Vagina (tissue), 2 donors: ENCODE measurements at regions not wholly inside any gene's neighbourhood (a gene's known extent, or its start where the extent isn't known, plus 50 kb on each side); places are given as distances from the start of the nearest gene placed in this dataset.

Source experiments
- CTCF ChIP-seq, 3 experiments: fragments of 450-650 bp in 2 of 3; fragments of 200-600 bp in 1 of 3; sonication (generic) in 1 of 3; IDR thresholded peaks; one replicate each; pipeline ENCODE4 v1.5.1; 2017 to 2019; ENCODE audit warnings: antibody characterized with exemption in 3 of 3, mild to moderate bottlenecking in 2 of 3, moderate library complexity in 2 of 3
- POLR2A ChIP-seq, 2 donors: fragments of 450-650 bp; IDR thresholded peaks; one replicate each; pipeline ENCODE4 v1.6.1; 2017; ENCODE audit warnings: antibody characterized with exemption in 2 of 2, mild to moderate bottlenecking in 2 of 2, moderate library complexity in 2 of 2
- POLR2AphosphoS5 ChIP-seq, 2 donors: sonication (generic); formaldehyde crosslinking; IDR thresholded peaks; one replicate each; pipeline ENCODE4 v1.9.0; 2017; ENCODE audit warnings: antibody characterized with exemption in 2 of 2, mild to moderate bottlenecking in 2 of 2, low read depth in 1 of 2; ENCODE audit not compliant: insufficient read depth in 1 of 2

GRCh38 chr3:87795701-87796100 is 263.1 kb downstream of the CGGBP1 start:
- TF ChIP-seq CTCF (IDR thresholded peaks at IDR 0.05) = no peak
- no peak for TF ChIP-seq POLR2AphosphoS5 (IDR thresholded peaks at IDR 0.05; ENCODE audit: insufficient read depth in 1 of 2, low read depth in 1 of 2)
- TF ChIP-seq POLR2A (IDR thresholded peaks at IDR 0.05) = no peak
